GM19395 (cell line): ENCODE measurements at regions not wholly inside any gene's neighbourhood (a gene's known extent, or its start where the extent isn't known, plus 50 kb on each side); places are given as distances from the start of the nearest gene placed in this dataset.
A peak's percentile ranks its signal among the peaks of the same experiment; 100 is the strongest.

ENCODE experiments used
- ATAC-seq: cut with Tn5 transposase; IDR thresholded peaks from one replicate; pipeline ENCODE4 v1.9.1; 2021; ENCODE audit warnings: mild to moderate bottlenecking, moderate library complexity; ENCODE audit not compliant: unreplicated experiment

DNA sequence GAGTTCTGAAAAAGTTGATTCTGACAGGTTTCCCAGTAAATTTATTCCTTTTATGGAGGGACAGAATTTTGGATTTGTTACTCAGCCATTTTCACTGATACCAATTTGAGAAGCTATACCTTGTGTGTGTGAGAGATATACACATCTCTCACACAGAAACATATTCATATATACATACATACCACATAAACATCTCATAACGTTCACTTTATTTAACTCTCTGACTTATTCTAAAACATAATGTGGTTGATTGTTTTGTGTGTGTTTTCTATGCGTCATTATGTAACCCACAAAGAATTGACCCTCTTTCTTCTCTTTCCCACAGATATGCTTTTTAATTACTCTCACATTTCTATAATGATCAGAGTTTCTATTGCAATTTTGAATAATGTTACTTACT, 570.8 kb upstream of the TLE4 start:
- ATAC-seq, result no peak

DNA sequence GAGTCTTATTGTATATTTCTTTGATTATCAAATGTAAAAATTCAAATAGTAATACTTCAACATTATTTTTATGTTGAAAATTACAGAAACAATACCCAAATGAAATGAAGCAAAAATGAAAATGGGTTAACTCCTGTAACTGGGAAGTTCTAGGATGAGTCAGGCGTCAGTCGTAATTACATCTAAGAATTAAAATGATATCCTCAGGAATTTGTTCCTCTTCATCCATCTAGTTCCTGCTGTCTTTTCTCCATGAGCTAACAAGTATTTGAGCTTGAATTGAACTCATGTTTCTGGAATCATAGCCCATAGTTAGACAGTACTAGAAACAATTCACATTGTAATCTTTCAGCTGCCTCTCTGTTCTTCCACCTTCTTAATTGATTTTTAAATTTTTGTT, 568.3 kb upstream of the TLE4 start:
- ATAC-seq, result no peak

DNA sequence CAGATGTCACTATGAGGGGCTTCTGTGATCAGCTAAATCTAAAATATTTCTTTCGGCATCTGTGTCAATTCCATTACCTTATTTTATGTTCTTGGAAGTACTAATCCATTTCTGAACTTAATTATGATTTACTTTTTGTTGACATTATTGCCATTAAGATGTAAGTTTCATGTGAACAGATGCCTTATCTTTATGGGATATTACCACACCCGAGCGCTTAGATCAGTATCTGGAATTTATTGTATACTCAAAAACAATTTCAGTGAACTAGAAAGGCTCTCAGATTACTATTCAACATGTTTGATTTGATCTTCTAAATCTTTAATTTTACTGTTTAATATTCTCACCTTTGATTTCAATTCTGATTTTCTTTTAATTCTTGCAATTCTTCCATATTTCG, 567.7 kb upstream of the TLE4 start:
- no peak for ATAC-seq

DNA sequence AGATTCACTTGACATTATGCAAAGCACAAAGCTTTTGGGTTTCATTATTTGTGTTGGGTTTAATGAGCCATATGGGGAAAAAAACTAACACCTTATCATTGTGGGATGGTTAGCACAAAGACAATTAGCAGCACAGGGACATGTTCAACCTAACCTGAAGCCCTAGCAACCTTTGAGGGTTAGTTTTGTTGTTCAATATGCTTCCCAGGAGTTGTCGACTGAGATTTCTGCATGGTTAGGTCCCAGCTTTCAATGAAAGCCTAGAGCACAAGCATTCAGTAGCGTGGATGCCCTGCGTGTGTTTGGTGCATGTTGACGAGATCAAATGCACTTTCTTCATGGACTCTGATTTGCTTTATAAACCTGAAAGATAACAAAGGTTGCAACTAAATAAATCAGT, 565.2 kb upstream of the TLE4 start:
- no peak for ATAC-seq

DNA sequence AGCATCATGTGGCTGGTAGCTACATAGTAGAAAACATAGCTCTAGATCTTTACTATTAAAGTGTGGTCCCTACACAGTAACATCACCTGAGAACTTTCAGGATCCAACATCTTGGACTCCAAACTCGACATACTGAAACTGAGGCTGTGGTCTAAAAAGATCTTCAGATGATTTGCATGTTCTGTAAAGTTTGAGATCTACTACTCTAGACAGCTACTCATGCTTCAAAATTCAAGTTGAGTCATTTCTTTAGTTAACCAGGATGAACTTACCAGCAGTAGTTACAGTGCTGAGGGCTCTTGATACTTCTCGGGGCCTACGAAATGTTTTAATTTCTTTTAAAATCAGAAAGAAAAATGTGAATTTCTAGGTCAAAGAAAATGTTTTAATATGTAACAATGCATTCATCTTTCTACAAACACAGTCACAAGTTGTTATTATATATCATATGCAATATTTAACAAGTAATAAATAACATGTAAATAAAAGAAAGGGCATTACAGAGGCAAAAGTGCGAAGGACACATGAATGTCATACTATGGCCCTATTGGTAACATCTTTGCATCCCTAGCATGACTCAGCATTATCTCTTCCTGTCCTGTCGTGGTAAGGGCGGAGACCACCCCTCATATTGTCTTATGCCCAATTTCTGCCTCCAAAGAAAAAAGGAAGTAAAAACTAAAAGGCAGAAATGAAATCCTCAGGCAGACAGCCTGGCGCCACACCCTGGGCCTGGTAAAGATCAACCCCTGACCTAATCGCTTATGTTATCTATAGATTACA, 563.9 kb upstream of the TLE4 start:
- ATAC-seq, result peak; percentile 97

DNA sequence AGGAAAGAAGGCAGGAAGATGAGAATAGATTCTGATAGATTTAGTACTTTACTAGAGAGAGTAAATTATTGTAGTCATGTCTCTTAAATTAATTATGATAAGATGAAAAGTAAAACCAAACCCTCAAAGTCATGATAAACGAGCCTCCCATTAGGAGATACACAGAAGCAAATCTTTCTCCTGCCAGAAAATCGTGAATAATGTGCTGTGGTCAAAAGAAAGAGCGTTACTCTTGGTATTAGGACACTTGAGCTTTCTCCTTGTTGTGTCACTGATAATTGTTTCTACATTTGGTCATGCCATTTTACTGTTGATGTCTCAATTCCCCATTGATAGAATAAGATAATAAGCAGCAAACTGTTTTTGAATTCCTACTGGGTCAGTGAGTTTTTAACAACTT, 562.8 kb upstream of the TLE4 start:
- ATAC-seq, result no peak

DNA sequence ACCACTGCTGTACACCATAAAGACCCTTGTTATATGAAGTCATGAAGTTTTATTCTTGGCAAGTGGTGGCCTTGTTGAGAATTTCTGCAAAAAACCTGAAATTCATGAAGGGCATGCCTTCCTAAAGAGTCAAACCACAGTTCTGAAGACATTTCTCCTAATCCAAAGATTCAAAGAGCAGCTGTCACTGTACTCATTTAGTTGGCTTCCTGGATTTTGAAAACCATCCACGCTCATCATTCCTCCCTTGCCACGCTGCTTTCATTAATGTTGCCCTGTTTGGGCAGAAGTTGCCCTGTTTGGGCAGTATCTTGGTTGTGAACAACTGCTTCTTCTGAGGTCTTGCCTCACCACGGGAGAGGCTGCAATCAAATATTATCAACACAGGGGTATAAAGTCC, 560.3 kb upstream of the TLE4 start:
- no peak for ATAC-seq

DNA sequence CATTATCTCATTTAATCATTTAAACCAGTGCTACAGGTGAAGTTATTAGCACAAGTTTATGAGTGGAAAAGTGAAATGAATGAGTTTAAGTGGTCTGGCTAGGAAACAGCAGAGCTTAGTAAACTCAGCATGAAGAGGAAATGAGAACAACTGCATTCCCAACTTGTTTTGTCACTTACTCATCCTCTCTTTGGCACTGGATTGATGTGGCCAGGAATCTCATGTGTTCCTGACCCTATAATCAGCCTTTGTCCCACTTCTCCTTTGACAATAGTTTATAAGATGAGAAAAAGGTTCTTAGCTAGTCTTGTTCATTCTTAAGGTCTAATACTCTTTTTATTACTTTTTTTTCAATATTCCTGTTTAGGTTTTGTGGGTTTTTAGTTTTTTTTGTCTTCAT, 559.2 kb upstream of the TLE4 start:
- ATAC-seq, result no peak

DNA sequence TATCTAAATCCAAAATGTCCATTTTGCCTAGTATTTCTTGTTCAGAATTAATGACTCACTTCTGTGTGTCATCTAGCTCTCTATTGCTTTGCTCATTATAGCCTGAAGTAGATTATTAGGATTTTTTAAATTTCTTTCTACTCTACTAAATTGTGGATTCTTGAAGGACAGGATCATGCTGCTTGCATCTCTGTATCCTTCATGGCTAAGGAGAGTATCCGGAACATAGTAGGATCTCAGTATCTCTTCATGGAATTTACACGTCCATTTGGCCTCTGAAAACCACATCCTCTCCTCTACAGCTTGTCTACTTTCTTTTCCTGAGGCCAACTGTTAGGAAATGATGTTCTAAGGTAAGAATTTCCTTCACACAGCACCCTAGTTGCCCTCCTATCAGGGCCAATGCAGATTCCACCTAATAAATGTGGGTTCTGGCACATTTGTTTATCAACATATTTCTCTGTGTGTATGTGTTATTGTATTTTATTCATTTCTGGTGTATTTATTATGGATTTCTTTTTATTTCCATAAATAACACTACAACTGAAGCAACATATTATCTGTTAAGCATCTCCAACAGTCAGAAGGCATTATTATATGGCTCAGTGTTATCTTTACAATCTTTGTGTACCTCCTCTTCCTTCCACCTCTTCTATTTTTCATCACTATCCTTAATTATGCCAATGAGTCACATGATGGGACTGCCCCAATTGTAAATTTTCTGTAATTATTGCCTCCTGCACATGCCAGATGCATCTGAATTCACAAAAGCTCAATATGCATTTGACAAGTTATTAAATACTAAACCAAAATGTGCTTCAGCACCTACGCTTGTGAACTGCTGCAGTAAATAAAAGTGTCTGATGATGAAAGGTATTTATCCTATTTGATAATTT, 557.8 kb upstream of the TLE4 start:
- ATAC-seq, result no peak

DNA sequence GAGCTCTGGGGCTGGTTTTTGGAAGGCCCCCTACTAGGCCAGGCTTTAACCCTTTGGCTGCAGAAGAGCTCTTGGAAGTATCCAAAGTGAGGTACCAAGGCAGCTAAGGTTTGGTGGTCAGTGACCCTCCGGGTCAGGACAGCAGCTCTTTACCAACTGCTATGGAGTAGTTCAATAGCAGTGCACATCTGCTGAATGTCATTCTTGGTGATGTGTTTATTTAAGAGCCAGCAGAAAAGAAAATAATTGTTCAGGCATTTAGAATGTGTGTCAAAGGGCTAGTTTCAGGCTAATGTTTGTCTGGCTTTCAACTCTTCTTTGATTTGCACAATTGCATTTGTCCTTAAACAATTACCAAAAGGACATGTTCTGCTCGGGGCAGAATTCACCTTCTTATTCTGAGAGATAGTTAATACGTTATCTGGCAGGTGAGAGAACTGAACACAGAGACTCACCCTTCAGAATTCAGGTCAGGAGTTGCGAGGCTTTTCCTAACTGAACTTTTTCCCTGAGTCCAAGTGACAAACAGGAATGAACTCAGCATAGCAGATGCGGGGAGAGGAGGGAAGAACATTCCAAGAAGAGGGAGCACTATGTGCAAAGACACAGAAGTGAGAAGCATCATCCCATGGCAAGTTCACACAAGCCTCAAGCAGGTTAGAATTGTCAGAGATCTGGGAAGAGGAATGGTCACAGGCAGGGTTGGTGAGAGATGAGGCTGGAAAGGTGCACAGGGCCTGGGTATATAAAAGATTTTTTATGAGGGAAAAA, 556.7 kb upstream of the TLE4 start:
- no peak for ATAC-seq

DNA sequence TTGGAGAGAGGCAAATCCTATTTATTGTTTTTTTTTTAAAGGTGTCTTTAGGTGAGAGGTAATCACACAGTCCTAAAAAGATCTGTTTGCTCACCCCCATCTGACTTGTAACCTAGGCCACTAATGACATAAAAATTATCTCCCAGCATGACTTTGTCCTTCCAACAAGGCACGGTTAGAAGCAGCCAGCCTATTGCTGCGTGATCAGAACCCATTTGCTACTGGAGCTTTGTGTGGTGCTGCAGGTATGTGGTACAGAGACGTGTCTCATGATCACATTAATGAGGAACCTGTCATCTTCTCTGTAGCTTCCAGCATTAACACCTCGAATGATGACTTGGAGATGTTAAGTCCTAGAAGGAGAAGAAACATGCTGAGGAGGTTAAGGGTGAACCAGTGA, 555.8 kb upstream of the TLE4 start:
- no peak for ATAC-seq

DNA sequence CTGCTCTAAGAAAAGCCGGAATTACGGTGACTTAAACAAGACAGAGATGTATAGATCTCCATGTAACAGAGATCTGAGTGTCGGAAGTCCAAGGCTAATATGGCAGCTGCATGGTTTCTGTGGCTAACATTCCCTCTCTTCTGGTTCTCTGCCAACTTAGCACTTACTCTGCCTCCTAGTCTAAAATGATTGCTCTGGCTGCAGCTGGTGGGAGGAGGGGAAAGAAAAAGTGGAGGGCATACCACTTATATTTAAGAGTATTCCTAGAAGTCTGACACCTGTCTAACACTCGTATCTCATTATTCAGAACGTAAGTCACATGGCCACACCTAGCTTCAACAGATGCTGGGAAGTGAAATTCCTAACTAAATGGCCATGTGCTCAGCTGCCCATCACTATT, 551.5 kb upstream of the TLE4 start:
- ATAC-seq, result no peak

DNA sequence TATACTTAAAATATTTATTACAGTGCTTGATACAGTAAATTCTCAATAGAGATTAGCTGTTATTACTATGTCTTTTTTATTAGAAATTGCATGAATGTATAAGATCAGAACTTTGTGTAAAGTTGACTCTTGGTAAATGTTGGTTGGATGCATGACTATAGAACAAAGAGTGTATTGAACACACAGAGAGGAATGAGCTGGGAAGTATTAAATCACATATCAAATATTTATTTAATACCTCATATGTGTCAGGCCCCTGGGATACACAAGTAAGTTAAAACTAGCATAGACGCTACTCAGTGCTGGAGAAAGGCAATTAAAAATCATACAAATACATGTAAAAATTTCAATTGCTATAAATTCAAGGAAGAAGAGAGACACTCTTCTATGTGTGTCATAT, 550.7 kb upstream of the TLE4 start:
- ATAC-seq, result no peak

DNA sequence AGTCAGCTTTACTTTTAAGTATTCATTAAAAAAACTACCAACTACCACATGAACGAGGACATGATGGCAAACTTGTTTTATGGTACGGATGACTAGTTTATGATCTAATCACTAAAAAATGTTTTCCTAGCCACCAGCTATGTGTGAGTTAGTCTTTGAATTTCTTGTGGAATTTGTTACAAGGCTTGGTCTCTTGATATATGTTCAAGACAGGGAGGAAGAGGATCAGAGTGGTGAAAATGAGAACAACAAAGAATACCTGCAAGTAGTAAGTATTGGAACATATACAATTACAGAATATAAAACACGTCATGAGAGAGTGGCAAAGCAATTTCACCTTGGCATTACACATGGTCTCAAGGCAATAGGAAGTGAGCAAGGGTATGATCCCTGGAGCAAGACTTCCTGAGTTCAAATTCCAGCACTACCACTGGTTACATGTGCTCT, 548.6 kb upstream of the TLE4 start:
- ATAC-seq, result no peak

DNA sequence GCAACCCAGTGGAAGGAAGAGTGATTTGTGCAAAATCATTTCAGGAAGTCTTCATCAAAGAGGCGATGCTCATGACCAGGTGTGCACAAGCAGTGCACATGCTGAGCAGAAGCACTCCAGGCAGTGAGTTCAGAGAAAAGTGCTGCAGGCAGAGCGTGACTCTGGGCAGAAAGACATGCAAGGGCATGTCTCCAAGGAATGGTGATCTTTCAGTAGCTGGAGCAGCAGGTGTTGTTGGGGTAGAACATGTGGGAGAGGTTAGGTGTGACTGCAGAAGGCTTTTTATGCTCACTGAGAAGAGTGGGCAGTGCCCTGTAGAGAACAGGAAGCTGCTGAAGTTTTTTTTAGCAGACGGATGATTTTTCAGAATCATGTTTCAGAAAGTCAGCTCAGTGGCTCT, 545.4 kb upstream of the TLE4 start:
- peak; percentile 79 for ATAC-seq

DNA sequence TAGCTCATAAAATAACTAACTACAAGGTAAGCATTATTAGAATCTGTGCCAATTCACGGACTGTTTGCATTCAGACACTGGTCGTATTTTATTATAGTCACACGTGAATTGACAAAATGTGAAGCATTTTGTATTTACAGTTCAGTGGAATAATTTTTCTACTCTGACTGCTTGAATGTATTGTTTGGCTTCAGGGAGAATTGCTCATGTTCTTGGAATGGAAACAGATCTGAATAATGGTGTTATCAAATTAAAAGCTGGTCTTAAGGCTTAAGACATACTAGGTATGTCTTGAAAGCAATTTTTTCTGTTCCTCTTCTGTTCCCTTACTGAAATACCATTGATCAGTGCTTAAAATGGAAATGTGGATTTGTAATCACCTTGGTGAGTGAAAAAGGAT, 543.7 kb upstream of the TLE4 start:
- no peak for ATAC-seq

DNA sequence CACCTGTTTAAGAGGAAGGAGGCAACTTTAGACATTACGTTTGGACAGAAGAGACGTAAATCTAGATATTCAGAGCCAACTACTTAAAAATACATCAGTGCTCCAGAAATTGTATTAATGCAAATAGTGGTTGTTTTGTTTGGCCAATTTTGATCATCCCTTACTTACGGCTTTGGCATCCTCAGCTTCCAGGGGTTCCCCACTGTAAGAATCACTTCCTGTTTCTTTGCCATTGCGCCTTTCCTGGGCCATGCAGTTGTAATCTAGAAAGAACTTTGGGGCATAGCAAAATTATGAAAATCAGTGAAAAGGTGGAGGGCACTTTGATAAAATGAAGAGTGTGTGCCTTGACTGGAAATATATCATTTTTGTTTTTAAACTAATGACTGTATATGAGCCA, 537.2 kb upstream of the TLE4 start:
- ATAC-seq, result no peak

DNA sequence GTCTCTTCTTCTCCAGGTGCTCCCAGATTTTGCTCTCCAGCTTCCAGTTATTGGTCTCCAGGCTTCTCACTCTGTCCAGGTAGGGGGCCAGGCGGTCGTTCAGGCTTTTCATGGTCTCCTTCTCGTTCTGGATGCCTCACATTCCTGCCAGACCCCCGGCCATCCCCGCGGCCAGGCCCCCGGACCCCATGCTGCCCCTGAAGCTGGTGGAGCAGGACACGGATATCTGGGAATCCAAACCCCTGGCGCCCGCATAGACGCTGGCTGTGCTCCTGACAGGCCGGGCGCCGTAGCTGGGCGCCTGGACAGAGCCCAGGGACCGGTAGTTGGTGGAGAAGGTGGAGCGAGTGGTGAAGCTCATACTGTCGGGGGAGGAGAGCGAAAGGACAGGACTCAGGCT, 534.4 kb upstream of the TLE4 start:
- ATAC-seq, result no peak

DNA sequence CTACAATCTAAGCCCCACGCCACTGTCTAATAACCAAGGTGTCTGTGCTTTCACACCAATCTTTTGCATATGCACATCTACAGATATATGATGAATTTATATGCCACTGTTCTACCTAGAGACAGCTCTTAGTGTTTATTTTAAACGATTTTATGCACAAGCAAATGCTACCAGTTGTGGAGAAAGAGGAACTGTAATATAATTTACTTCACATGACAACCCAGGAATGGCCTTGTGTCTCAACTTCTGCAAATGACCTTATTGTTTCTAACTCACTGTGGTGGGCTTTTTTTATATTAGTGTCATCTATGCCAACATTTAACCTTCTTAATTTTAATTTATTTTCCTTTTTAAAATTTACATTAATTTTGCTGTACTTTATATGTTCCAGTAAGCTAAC, 531.1 kb upstream of the TLE4 start:
- ATAC-seq, result no peak

DNA sequence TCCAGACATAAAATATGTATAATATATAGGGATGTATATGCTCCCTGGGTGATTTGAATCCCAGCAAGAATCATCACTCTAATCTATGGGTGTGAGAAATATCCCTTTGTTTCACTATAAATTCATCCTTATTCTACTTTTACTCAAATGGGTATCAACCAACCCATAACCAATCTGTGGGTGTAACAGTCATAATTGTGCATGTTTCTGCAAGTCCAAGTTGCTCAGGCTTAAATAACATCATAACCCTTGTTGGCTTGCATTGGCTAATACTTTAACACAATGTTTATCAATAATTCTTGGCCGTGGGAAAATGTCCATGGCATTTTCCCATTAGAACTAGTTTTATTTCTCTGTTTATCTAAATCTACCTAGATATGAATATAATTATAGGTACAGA, 530.5 kb upstream of the TLE4 start:
- no peak for ATAC-seq

DNA sequence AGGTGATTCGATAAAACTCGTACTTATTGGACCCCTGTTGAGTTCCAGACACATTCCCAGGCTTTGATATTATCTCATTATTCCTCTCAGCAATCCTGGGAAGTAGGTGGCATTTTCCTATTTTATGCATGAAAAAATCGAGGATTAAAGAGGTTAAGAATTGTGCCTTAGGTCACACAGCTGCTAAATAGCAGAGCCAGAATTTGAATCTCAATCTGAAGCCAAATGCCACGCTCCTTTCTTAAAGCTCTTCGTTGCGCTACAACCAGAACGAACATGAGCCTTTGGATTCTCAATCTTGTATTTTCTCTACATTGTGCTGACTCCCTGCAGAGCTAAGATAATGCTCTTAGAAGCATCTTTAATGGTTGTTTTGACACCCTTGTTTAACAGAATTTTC, 527.8 kb upstream of the TLE4 start:
- no peak for ATAC-seq

DNA sequence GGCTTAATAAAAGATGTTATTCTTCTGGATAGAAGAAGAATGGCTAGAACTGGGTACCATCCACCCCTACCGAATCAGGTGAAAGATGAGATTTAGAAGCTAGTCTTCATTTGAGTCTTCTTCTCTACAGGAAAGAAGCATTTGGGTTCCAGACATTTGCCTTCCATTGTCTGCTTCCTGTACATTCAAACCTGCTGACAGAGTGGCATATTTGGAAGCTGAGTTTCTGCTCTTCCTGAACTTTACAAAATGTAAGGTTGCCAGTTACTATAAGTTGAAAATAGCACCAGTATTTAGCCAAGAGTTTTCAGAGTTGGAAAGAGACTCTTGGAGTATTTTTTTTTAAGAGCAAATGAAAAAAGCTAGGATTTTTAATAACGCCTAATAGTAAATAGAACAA, 525.4 kb upstream of the TLE4 start:
- no peak for ATAC-seq
